ENCODE measurements at regions not wholly inside any gene's neighbourhood (a gene's known extent, or its start where the extent isn't known, plus 50 kb on each side); places are given as distances from the start of the nearest gene placed in this dataset.

DNA sequence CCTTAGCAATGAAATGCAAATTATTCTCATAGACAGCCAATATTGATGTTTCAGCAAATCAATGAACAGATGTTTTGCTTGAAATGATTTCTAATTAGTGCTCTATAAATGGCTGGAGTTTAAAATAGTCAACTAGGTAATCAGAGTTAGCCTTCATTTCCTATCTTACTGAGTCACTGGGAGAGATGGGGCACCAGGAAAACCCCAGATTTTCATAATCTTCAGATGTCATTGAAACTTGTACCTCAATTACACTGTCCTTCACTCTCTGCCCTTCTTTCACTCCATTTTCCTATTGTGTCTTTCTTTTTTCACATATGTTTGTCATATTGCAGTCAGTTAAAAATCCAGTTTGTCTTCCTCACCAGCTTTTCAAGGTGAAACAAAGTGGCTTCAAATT, 92.7 kb downstream of the C12orf75 start:
- intact Hi-C loops (cut with DNase I, micrococcal nuclease): loop anchor here (5.0 to 10.0 kb wide), 2 partner anchors 714 to 722 kb away; partner anchors contain the start of gene NUAK1 (in 1 of the 2)
- DNase-seq: no peak
- H3K4me3 ChIP-seq: no peak overlapping the region

DNA sequence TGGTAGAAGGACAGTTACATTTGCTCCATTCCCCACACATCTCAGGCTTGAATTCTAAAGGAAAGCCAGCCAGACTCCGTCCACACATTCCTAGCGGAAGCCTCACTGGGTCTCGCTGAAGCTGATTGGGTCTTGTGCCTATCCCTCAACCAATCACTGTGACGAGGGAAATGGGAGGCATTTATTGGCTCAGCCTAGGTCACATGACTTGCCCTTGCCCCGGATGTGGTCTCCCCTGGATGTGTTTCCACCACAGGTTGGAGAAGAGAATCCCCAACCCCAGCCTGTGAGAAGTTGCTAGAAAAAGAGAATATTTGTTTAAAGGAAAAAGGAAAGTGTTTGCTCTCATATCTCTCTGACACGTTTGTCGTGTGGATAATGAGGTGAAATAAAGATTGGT, 93.4 kb downstream of the C12orf75 start:
- no peak for ATAC-seq
- intact Hi-C loops (cut with DNase I, micrococcal nuclease): loop anchor here (5.0 to 10.0 kb wide), 2 partner anchors 713 to 721 kb away; partner anchors contain the start of gene NUAK1 (in 1 of the 2)
- DNase-seq: no peak
- Histone ChIP-seq H3K9me3 (no peaks in the 10 kb centered on the region), H3K36me3 (ENCODE audit: low read depth) (no peaks in the 10 kb centered on the region), H3K4me3 (no peak overlapping the region), H3K4me1 (ENCODE audit: low read depth) (no peaks in the 10 kb centered on the region)
- TF ChIP-seq, protein P1, sequence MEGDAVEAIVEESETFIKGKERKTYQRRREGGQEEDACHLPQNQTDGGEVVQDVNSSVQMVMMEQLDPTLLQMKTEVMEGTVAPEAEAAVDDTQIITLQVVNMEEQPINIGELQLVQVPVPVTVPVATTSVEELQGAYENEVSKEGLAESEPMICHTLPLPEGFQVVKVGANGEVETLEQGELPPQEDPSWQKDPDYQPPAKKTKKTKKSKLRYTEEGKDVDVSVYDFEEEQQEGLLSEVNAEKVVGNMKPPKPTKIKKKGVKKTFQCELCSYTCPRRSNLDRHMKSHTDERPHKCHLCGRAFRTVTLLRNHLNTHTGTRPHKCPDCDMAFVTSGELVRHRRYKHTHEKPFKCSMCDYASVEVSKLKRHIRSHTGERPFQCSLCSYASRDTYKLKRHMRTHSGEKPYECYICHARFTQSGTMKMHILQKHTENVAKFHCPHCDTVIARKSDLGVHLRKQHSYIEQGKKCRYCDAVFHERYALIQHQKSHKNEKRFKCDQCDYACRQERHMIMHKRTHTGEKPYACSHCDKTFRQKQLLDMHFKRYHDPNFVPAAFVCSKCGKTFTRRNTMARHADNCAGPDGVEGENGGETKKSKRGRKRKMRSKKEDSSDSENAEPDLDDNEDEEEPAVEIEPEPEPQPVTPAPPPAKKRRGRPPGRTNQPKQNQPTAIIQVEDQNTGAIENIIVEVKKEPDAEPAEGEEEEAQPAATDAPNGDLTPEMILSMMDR (IDR thresholded peaks at IDR 0.05): no peak

More for the DNA sequence above, 92.7 kb downstream of the C12orf75 start:
- TF ChIP-seq, protein P1 (IDR thresholded peaks at IDR 0.05): no peak
- no peak for ATAC-seq
- Histone ChIP-seq H3K4me1 (ENCODE audit: low read depth) (no peaks in the 10 kb centered on the region), H3K9me3 (no peaks in the 10 kb centered on the region), H3K36me3 (ENCODE audit: low read depth) (no peaks in the 10 kb centered on the region)

DNA sequence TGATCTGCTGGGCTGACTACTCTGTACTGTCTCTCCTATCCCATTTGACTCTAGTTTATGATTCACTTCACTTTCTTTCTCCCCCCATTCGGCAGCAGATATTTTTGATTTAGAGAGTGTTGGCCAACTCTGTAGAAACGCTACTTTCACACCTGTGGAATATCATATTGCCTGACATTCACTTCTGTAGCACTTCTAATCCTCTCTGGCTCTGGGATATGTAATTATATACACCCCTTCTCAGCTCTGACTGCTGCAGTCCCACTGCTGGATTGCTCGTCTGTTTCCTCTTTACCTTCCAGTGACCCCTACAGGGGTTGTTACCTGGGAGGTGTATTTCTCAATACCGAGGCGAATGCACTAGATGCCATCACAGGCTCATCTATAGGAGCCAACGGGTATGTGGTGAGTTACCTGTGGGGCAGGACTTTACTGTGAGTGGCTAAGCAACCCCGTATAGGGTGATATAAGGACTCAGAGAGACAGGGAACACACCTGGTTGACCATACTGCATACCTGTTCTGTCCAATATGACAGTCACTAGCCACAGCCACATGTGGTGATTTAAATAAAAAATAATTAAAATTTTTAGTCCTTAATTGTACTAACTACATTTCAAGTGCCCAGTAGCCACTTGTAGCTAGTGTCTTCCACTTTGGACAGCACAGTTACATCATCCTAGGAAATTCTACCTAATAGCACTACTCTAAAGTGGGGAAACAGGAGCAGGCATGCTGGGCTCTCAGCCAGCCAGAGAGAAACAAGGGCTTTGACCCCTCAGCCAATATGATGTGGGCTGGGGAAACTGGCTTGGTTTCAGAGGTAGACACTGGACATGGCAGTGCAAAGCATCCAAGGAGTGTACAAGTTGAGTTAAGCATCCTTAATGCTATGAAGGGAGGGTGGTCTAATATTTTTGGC, 95.0 kb downstream of the C12orf75 start:
- H3K9me3 ChIP-seq: no peaks in the 10 kb centered on the region
- no peaks in the 10 kb centered on the region for H3K36me3 ChIP-seq (ENCODE audit: low read depth)
- ATAC-seq: no peak
- no peak overlapping the region for H3K4me3 ChIP-seq
- DNase-seq: no peak
- TF ChIP-seq, protein P1 (IDR thresholded peaks at IDR 0.05): no peak
- no peaks in the 10 kb centered on the region for H3K4me1 ChIP-seq (ENCODE audit: low read depth)
- intact Hi-C loops (cut with DNase I, micrococcal nuclease): loop anchor here in 1 of 2 donors (10.0 kb wide), 1 partner anchor 719 kb away; no protein-coding TSS in a partner anchor

DNA sequence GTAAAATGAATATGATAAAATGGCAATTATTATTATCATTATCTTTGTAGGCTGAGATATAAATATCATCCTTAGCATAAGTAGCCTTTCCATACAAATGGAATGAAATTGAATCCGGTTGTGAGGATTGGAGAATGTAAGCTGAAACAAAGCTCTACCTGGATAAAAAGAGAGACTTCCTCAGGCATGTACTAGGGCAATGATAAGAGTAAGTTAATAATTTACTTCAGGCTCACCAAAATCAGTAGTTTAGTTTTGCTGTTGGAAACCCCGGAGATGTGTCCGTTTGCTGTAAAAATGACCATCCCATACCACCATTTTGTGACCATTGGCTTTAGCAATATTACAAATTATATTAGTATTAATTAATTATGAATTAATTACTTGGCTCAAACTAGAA, 96.3 kb downstream of the C12orf75 start:
- DNase-seq (no peak), ATAC-seq (no peak)
- intact Hi-C loops (cut with DNase I, micrococcal nuclease): loop anchor here in 1 of 2 donors (10.0 kb wide), 1 partner anchor 718 kb away; no protein-coding TSS in a partner anchor
- Histone ChIP-seq H3K4me3 (no peak overlapping the region), H3K4me1 (ENCODE audit: low read depth) (no peaks in the 10 kb centered on the region), H3K9me3 (no peaks in the 10 kb centered on the region), H3K36me3 (ENCODE audit: low read depth) (no peaks in the 10 kb centered on the region)
- TF ChIP-seq, protein P1 (IDR thresholded peaks at IDR 0.05): no peak

DNA sequence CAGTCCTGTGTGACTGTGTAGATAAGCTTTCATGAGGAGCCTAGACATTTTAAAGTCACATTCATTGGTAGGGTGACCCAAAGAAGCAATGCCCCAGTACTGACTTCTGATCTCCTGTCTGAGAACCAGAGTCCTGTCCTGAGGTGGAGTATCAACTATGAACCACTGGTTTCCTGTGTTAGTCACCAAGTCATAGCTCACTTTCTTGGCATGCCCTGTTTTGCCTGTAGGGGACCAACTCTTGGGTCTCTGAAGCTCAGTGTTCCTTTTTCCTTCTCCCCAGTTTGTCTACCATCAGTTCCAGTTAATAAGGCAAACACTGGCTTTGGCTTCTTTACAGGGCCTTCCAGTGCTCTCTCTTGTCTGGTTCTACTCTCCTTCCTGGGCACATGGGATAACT, 97.4 kb downstream of the C12orf75 start:
- intact Hi-C loops (cut with DNase I, micrococcal nuclease): loop anchor here in 1 of 2 donors (10.0 kb wide), 1 partner anchor 717 kb away; no protein-coding TSS in a partner anchor
- Histone ChIP-seq H3K4me1 (ENCODE audit: low read depth) (no peaks in the 10 kb centered on the region), H3K36me3 (ENCODE audit: low read depth) (no peaks in the 10 kb centered on the region), H3K4me3 (no peak overlapping the region), H3K9me3 (no peaks in the 10 kb centered on the region)
- TF ChIP-seq, protein P1 (IDR thresholded peaks at IDR 0.05): no peak
- ATAC-seq (no peak), DNase-seq (no peak)

Data from mucosa of descending colon (tissue), 3 donors.